Kasumi-1 (cell line): ENCODE measurements at regions not wholly inside any gene's neighbourhood (a gene's known extent, or its start where the extent isn't known, plus 50 kb on each side); places are given as distances from the start of the nearest gene placed in this dataset.

ENCODE experiments used
- DNase-seq, 2 experiments: peaks; one replicate each; lab custom pipeline; 2025; lab: John Stamatoyannopoulos, UW

DNA sequence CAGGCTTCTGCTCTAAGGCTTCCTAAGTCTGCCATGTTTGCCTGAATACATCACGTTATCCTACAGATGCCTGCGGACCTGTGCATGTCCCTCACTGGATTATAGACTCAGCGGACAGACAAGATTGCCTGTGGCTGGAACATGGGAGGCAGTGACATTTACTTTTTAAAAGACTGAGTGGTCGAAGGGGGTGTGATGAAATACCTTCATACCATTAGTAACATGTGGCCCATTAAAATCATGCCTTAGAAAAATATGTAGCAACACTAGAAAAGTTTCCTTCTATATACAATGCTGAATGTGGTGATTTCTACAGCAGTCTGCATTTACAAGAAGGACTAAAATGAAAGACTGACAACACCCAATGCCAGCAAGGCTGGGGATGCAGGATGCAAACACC is 154.4 kb downstream of the ASB1 start:
- no peak for DNase-seq

DNA sequence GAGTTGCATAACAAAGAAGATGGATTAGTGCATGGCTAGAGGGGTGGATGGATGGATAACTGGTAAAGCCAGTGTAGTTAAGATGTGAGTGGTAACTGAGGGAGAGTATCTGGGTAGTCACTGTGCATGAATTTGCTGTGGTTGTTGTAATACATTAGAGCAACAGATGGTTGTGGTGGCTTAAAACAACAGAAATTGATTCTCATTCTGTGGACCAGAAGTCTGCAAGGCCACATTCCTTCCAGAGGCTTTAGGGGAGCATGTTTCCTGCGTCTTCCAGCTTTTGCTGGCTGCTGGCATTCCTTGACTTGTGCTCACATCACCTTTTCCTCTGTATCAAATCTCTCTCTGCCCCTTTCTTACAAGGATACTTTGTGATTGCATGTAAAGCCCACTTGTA is 155.4 kb downstream of the ASB1 start:
- DNase-seq = no peak

DNA sequence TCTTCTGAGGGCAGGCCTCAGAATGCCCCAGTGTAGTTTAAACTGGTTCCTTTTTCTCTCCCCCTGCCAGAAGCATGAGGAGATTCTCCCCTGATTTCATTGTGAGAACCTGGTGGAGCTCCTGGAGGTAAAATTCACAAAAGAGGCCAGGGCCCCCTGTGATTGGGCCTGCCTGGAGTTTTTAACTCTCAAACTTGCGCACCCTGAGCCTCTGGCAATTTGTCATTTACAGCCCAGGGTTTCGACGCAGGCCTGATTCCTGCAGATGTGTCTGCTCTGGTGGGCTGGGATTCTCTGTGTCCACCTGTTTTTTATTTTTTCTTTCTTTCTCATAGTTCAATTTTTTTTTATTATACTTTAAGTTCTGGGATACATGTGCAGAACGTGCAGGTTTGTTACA is 157.9 kb downstream of the ASB1 start:
- no peak for DNase-seq

DNA sequence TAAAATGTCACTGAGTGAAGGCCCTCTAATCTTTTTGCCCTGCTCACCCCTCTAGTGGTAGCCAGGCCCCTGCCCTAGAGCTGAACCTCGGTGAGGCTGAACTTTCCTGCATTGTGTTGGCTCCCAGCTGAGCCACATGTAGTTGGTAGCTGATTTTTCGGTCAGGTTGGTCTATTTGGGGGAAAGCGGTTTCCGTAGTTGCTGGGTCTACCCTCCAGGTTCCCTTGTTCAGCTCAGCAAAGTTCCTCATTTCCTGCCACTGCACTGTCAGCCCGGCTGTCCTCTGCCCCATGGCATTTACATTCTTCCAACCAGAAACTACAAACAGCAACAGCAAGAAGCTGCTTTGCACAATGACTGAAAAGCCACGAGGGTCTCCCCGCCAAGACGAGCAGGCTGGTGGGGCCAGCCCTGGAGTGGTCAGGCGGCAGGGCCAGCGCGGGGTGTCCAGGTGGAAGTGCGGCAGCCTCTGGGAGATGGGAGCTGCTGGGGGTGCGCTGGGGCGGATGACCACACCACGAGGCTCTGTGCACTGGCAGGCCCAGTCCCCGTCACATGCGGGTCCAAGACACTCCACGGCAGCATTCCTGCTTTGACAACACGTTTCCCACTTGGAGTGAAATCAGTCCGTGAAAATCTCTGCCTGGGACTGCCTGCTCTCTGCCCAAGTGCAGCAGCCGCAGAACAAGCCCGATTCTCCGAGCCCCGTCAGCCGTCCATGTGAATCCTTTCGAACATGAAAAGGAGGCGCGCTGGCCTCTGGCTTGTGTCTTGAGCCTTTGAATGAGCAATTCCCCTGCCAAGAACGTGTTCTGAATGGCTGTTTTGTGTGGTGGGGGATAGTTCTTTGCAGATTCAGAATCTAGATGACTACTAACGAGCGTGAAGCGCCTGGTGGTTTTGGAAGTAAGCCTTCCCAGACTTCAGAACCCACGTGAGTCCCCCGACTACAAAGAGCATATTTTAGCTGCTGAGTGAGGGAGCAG is 159.4 kb downstream of the ASB1 start:
- peak; percentile 39 to 56 for DNase-seq

DNA sequence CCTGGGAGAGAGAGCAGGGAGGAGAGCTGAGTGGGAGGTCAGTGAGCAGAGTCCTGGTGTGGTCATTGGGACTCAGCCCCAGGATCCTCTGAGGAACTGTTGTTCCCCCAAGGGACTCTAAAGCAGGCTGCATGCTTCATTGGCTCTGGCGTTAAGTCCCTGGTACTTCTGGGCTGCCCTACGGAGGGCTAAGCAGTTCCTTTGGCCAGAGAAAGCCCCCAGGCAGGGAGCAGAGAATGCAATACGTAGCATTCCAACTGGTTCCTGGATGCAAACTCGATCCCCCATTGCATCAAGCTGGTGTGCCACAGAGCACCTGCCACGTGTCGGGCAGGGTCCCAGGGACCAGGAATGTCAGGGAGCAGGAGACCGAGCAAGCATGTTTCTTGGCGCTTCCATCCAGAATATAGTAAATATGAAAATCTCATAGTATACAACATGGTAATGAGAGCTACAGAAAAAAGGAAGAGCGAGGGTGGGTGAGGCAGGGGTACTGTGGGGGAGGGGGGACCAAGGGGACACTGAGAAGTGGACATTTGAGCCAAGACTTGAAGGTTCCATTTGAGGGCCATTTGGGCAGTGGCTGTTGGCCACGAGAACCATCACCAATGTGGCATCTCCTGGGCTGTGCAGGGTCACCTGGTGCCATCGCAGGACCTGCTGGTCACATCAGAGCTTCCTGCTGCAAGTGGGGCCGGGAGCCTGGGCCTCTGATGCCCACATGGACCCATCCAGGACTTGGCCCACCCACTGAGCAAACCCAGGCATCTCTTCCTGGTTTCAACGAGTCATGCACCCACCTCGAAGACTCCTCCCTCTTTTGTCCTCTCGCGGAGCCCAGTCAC is 160.4 kb downstream of the ASB1 start:
- DNase-seq = no peak

DNA sequence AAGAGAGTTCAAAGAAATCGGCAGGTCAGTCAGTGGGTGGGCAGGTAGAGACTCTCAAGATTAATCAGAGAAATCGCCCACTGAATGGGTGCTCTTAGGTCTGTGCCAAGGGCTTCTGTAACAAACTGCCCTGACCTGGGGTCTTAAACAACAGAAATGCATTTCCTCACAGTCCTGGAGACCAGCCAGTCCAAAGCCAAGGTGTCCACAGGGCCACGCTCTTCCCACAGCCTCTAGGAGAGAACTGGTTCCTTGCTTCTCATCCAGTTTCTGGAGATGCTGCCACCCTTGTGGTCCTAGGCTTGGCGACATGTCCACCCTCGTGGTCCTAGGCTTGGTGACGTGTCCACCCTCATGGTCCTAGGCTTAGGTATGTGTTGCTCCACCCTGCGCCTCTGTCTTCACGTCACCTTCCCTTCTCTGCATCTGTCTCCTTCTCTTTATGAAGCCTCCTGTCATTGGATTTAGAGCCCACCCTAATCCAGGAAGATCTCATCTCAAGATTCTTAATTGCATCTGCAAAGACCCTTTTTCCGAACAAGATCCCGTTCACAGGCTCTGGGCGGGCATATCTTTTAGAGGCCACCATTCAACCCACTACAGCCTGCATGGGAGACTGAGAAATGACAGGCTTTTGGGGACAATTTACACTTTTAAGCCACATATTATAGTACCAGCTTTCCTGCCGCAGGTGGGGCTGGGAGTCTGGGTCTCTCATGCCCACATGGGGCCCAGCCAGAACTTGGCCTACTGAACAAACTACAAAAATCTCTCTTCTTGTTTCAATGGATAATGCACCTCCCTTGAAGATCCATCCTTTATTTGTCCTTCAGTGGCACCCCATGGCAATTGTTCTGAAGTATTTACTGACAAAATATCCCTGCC is 161.3 kb downstream of the ASB1 start:
- DNase-seq = no peak

DNA sequence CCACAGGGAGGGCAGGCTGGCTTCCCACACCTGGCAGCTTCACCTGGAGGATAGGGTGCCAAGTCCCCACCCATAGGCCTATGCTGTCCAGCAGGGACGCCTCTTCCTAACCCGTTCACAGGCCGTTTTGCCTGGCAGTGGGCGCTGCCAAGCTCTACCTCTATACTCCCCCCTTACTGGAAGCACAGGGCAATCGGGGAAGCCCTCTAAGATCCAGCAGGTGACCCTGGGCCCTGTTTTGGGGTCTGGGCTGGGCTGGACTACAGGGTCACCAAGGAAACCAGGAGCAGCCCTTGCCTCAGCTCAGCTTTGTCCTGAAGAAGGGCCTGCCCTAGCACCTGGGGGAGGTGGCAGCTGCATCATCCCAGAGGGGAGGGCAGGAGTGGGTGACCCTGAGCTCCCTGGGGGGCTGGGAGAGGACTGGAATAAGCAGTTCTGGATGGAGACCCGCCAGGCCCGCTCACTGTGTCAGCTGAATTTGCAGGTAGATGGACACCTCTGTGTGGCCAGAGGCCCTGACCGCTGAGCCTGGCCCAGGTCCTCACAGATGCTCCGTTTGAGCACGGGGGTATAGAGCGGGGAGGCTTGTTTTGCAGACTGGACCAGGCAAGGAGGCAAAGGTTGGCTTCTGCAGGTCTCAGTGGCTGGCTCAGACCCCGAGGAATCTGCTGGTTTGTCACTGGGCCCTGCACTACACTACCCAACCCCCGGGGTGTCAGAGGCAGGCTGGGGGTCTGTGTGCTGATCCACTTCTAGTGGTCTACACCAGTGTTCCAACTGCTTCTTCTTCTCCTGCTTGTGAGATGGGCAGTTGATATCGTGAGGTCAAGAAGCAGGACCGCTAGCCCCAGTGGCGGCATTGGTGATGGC is 163.1 kb downstream of the ASB1 start:
- no peak for DNase-seq

DNA sequence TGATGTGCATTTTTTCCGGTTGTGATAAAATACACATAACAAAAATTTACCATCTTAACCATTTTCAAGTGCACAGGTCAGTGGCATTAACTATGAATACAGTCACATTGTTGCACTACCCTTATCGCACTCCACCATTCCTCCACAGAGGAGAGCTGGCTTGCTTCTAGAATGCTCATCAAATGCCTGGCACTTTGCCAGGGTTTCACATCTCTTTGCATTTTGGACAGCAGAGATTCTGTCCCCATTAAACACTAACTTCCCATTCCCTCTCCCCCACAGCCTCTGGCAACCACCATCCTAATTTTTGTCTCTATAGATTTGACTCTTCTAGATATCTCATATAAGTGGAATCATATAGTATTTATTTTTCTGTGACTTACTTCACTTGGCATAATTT is 165.0 kb downstream of the ASB1 start:
- no peak for DNase-seq

DNA sequence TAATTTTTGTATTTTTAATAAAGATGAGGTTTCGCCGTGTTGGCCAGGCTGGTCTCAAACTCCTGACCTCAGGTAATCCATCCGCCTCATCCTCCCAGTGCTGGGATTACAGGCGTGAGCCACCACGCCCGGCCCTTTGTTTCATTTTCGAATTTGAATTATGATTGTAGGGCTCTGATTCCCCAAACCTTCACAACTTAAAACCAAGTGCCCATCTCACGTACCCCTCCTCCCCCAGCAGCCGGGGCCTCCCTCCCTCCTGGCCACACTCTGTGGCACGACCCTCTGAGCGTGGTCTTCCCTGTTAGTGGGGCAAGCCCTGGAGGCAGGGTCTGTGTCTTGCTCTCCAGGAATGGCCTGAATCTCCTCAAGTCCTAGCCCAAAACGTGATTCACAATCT is 166.5 kb downstream of the ASB1 start:
- no peak for DNase-seq

DNA sequence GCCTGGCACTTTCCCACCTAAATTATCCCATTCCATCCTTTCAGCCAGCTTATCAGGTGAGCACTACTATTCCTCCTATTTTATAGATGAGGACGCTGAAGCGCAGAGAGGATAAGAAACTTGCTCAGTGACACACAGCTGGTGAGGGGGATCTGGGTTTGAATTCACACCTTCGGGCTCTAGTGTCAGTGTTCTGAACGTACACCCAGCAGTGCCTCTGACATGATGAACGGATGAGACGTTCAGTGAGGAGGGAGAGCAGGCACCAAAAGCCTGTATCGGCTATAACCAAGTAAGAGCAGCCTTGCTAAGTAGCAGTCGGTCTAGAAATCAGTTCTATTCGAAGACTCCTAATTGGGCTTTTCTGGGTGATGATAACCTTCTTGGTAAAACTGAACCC is 167.0 kb downstream of the ASB1 start:
- no peak for DNase-seq

DNA sequence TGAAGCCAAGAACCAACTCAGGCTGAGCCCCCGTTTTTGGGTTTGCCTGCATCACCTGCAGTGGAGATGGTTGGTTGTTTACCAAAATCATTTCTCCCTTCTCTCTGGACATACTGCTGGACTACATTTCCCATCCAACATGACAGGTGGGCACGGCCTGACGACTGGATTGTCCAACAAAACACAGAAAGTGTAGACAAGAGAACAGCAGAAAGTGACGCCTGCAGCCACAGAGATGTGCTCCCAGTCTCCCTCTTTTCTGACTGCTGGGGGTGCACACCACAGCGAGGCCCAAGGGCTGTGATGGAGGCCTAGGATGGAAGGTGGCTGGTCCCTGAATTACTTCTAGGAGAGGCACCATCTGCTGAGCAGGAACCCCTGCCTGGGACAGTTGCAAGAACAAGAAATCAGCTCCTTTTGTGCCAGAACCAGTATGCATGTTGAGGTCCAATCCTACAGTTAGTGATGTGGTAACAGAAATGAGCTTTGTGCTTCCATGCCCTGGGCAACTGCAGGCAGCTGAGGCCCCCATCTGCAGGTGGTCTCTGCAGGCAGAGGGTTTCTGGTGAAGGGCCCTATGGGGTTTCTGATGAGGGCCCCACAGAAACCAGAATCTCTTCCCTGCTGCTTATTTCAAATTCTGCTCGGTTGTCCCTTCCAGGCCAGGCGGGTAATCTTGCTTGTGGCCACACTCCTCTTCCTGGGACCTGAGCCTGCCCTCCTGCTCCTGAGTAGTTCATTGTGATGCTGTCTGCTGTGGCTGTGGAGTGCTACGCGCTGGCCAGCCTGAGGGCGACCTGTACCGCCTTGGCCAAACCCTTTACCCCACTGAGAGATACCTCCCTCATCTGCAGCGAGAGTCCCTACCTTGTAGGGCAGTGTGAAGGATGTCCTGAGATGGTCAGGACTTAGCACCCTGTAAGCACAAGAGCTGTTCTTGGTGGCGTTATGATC is 168.3 kb downstream of the ASB1 start:
- DNase-seq = no peak

DNA sequence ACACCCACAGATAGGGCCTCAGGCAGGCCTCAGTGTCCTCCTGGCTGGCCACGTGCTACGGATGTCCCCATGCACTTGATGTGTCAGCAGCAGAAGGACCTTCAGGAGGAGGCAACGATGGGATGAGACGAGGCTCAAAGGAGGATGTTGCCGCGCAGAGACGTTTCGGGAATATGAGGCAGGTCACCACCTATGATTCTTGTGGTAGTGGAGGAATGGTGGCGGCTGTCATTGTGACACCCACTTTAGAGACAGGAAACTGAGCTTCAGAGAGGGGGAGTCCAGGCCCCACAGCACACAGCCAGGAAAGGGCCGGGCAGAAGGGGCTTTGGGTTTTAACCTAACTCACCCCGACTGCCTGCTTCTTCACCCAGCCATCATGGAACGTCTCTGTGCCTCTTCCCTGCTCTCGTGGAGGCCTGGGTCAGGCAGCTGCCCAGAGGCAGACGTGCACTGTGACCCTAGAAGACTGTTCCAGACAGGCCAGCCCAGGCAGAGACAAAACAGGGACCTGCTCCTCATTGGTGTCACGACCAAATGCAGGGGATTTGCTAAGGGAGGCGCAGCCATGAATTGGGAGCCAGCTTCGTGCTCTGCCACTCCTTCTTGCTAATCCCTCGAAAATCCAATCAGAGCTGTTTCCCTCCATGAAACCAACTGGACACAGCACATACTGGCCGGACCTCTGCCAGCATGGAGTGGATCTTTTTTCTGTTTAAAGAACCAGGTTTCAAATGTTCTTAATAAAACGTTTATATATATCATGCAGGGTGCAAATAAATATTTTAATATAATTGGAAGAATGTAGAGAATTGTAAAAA is 169.2 kb downstream of the ASB1 start:
- no peak for DNase-seq

DNA sequence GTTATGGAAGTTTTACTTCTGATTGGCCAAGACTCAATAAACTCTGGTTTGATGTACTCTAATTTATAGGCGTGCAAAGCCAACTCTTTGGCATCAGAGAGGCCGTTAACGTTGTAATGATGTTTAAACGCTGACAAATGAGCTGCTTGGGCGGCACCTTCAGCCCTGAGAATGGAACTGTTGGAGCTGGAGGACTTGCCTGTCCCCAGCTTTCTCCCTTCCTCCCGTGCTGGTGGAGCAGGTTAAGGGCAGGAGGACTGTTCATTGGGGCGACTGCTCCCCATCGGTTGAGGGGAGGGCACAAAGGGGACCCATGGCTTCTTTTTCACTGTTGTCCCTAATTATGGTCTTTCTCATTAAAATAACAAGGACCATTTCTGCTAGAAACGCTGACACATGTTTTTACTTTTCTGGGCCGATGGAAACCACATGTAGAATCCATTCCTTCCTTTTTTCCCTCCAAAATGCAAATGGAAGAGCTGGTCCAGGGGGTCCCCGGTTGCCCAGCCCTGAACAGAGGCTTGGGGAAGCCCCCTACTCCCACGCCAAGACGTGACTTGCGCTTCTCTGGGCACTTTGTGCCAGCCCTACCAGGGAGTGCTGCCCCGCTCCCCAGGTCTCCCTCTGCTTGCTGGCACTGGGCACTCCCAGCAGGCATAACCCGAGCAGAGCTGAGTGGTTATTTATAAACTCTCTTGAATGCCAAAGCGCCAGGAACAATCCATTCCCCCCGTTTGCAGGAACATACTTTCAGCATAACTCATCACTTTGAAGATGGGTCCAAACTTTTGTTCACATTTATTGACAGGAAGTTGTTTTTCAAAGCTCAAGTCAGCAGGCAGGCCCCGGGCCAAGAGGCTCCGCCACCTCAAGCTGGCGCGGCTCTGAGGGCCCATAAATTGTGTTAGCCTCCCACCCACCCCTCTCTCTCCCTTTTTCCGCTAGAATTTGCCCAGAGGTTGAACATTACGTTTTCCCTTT is 170.1 kb downstream of the ASB1 start:
- no peak for DNase-seq

DNA sequence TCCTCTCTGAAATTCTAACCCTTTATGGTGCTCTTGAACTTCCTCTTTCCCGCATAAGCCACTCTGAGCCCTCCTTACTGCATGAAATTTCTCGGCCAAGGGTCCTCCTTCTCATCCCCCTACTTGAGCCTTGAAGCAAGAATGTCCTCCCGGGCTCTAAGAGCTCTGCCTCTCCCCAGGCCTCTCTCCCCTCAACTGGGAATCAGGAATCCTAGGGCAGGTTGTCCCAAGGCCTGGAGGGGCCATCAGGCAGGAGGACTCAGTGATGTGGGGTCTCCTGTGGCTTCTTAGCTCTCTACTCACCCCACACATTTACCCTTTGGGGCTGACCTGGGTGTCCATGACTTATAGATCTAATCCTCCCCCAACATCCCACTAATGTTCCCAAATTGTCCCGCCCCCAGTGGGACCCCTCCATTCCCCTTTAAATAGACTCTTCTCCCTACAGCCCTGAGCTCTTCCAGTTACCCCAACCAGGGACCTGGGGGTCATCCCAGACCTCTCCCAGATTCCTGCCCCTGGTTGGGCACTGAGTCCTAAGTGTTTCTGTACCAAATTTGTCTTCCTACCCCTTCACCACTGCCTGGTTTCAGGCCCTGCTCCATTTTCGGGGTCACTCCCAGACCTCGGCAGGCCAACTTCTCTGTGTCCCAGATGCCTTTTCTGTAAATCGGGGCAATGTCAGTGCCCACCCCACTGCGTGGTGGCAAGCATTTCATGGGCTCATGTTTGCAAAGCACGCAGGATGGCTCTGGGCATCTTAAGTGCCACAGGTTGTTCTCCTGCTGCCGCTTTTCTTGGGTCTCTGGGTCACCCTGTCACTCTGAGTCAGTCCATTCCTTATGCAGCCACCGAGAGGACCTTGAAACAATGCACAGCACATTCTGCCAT is 171.2 kb downstream of the ASB1 start:
- DNase-seq = peak; percentile 0 to 2

DNA sequence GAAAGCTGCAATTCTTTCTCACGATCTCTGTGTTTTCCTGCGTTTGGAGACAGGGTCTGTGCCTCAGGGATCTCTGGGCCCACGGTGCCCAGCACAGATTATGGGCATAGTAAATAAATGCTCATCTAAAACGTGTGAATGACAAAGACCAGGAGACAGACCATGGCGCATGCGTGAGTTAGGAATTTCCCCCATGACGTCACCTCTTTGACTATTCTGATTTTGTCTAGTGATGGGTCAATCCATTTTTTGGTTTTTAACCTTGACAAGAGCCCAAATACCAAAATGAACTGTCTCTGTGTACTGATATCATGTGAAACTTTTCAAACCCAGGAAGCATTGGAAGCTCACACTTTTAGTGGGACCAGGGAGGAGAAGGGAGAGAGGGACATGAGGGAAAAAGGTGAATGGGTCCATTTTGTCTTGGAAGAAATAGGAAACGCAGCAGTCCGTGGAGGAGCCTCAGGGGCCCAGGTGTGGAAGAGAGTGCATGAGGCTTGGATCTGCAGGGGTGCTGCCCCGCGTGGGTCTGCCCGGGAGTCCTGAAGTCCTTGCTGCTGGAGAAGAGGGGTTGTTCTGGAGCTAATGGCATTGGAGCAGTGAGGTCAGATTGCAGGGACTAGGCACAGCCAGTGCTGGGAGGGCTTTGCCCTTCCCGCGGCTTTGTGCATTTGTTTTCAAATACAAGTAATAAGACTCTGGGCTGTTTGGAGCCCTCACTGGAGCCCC is 172.2 kb downstream of the ASB1 start:
- no peak for DNase-seq
